Osteocyte (in vitro differentiated cells): ENCODE measurements at regions not wholly inside any gene's neighbourhood (a gene's known extent, or its start where the extent isn't known, plus 50 kb on each side); places are given as distances from the start of the nearest gene placed in this dataset.
"Not testable (repeated sequence)": the region's sequence is repeated elsewhere in the genome, so short reads cannot be mapped to it uniquely, and the experiment has no call there.

ENCODE experiments used
- DNase-seq: peaks from one replicate; pipeline ENCODE4 v3.0.0; 2021; ENCODE audit warnings: mixed read lengths; ENCODE audit not compliant: unreplicated experiment; ENCODE audit errors: extremely low spot score
- H3K27ac Mint-ChIP-seq: one replicate; pipeline ENCODE4 v1.8.0; 2021; ENCODE audit warnings: mild to moderate bottlenecking, mixed read lengths; ENCODE audit not compliant: unreplicated experiment
- H3K27me3 Mint-ChIP-seq: one replicate; pipeline ENCODE4 v1.8.0; 2021; ENCODE audit warnings: mixed read lengths; ENCODE audit not compliant: unreplicated experiment
- H3K36me3 Mint-ChIP-seq: one replicate; pipeline ENCODE4 v1.8.0; 2021; ENCODE audit warnings: mixed read lengths; ENCODE audit not compliant: unreplicated experiment
- H3K4me1 Mint-ChIP-seq: one replicate; pipeline ENCODE4 v1.8.0; 2021; ENCODE audit warnings: mixed read lengths; ENCODE audit not compliant: unreplicated experiment
- H3K4me3 Mint-ChIP-seq: one replicate; pipeline ENCODE4 v1.8.0; 2021; ENCODE audit warnings: mild to moderate bottlenecking, moderate library complexity, mixed read lengths; ENCODE audit not compliant: unreplicated experiment
- H3K9me3 Mint-ChIP-seq: one replicate; pipeline ENCODE4 v1.8.0; 2021; ENCODE audit warnings: mixed read lengths; ENCODE audit not compliant: unreplicated experiment
- CTCF ChIP-seq: fragments of 200-600 bp; sonication (generic); IDR thresholded peaks from 2 replicates; pipeline ENCODE4 v1.5.0; 2021; ENCODE audit warnings: antibody characterized with exemption, mild to moderate bottlenecking, moderate library complexity

DNA sequence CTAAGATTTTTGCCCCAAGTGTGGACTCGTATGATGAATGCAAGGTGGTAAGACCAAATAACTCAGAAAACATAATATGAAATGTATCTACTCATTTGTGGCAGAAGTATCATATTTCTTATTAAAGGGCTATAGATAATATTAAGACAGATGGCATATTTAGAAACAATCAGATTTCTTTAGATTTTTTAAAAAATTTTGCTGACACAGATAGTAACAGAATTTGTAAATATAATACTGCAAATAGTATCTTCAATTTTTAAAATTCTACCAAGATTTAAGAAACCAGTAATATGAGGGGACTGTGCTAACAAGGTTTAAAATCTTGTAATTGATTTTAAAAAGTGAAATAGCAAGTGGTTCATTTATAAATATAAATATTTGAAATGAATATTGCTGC lies 1064.1 kb downstream of the DIPK2A start:
- Mint-ChIP-seq H3K9me3 (no peaks in the 10 kb centered on the region), H3K27me3 (no peaks in the 10 kb centered on the region), H3K4me3 (no peak overlapping the region), H3K4me1 (no peaks in the 10 kb centered on the region), H3K27ac (no peak overlapping the region), H3K36me3 (no peaks in the 10 kb centered on the region)
- DNase-seq, result no peak
- TF ChIP-seq CTCF, result no peak

DNA sequence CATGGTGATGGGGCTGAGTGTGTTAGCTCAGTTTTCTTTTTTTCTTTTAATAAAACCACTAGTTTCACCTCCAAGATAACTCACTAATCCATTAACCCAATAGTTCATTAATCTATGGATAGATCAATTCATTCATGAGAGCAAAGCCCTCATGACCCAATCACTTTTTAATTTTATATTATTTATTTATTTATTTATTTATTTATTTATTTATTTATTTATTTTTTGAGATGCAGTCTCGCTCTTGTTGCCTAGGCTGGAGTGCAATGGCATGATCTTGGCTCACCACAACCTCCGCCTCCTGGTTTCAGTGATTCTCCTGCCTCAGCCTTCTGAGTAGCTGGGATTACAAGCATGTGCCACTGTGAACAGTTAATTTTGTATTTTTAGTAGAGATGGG lies 1082.4 kb downstream of the DIPK2A start:
- H3K9me3 Mint-ChIP-seq, H3K36me3 Mint-ChIP-seq, H3K4me3 Mint-ChIP-seq, H3K27ac Mint-ChIP-seq, H3K4me1 Mint-ChIP-seq, DNase-seq, H3K27me3 Mint-ChIP-seq: not testable (repeated sequence)

GRCh38 chr3:145055375-145056076 lies 1083.9 kb downstream of the DIPK2A start:
- Mint-ChIP-seq H3K4me3 (no peak overlapping the region), H3K9me3 (no peaks in the 10 kb centered on the region), H3K4me1 (no peaks in the 10 kb centered on the region), H3K27me3 (no peaks in the 10 kb centered on the region), H3K27ac (no peak overlapping the region), H3K36me3 (no peaks in the 10 kb centered on the region)
- no peak for DNase-seq
- no peak for TF ChIP-seq CTCF

DNA sequence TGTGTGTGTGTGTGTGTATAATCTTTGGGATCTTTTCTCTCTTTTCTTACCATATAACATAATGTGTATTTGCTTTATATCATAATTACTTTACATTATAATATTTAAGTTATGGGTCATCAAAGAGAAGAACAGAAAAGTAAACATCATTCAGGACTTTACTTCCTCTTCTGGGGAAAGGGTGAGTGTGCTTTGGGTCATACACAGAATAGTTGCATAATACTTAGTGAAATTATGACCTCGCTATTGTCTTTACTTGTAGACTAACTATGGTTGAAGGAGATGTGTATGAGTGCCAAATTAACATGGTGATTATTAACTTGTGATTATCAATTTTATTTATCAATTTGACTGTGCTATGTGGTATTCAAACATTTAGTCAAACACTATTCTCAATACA lies 1086.9 kb downstream of the DIPK2A start:
- Mint-ChIP-seq H3K9me3 (peaks cover 15% of the 10 kb centered on the region), H3K36me3 (no peaks in the 10 kb centered on the region), H3K4me1 (no peaks in the 10 kb centered on the region), H3K27ac (no peak overlapping the region), H3K4me3 (no peak overlapping the region), H3K27me3 (no peaks in the 10 kb centered on the region)
- no peak for TF ChIP-seq CTCF
- no peak for DNase-seq

DNA sequence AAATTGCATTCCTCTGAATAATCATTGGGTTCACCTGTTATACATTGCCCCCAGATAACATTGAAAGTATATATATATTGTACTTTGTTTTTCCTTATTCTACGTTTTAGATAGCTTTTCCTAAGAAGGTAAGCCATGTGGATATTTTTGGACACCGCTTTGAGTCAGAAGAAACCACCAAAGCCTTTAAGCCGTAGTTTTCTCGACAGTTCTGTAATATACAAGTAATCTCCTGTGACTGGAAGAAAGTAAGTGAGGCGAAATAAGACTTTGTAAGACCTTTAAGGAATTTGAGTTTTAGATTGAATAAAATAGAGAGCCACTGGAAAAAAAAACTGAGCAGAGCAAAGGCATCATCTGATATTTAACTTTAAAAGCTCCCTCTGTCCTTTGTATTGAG lies 1092.0 kb downstream of the DIPK2A start:
- peaks cover 15% of the 10 kb centered on the region for H3K9me3 Mint-ChIP-seq
- TF ChIP-seq CTCF, result no peak
- no peak overlapping the region for H3K4me3 Mint-ChIP-seq

DNA sequence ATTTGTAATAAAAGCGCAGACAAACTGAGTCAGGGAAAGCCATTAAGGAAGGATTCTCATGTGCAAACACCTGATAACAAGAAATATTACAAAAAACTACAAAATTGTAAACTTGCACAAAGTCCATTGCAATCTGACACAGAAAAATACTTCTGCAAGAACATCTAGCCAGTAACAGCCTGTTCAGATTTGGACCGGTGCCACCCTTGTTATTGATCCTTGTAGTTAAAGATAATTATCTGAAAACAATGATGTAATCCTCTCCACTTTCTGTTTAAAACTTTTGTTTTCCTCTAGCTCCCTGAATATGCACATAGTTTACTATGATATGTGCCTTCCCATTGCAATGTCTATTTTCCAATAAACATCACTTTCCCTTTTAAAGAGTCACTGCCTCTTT lies 1090.2 kb downstream of the PLOD2 start:
- Mint-ChIP-seq H3K4me1 (no peaks in the 10 kb centered on the region), H3K4me3 (no peak overlapping the region), H3K9me3 (peaks cover 4% of the 10 kb centered on the region), H3K27me3 (peaks cover 3% of the 10 kb centered on the region), H3K27ac (no peak overlapping the region), H3K36me3 (no peaks in the 10 kb centered on the region)
- no peak for TF ChIP-seq CTCF
- DNase-seq, result no peak

More for the DNA sequence above, 1092.0 kb downstream of the DIPK2A start:
- Mint-ChIP-seq H3K36me3 (no peaks in the 10 kb centered on the region), H3K4me1 (no peaks in the 10 kb centered on the region), H3K27me3 (no peaks in the 10 kb centered on the region), H3K27ac (no peak overlapping the region)
- DNase-seq, result no peak
